Epithelial cell of esophagus (primary cell): ENCODE measurements at regions not wholly inside any gene's neighbourhood (a gene's known extent, or its start where the extent isn't known, plus 50 kb on each side); places are given as distances from the start of the nearest gene placed in this dataset.
"Not testable (repeated sequence)": the region's sequence is repeated elsewhere in the genome, so short reads cannot be mapped to it uniquely, and the experiment has no call there.

Source experiments
- DNase-seq: peaks from one replicate; pipeline ENCODE4 v3.0.0; 2010; ENCODE audit warnings: low read depth
- H3K4me3 ChIP-seq: 2 replicates; pipeline ENCODE4 v1.5.1; 2011; ENCODE audit warnings: mild to moderate bottlenecking, low read length, control low read depth
- TF ChIP-seq, protein P1 (sequence below): IDR thresholded peaks from 2 replicates; pipeline ENCODE4 v1.5.1; 2011; ENCODE audit warnings: low read depth, mild to moderate bottlenecking, low read length, control low read depth, inconsistent platforms; ENCODE audit not compliant: insufficient read depth; ENCODE audit errors: missing control alignments

DNA sequence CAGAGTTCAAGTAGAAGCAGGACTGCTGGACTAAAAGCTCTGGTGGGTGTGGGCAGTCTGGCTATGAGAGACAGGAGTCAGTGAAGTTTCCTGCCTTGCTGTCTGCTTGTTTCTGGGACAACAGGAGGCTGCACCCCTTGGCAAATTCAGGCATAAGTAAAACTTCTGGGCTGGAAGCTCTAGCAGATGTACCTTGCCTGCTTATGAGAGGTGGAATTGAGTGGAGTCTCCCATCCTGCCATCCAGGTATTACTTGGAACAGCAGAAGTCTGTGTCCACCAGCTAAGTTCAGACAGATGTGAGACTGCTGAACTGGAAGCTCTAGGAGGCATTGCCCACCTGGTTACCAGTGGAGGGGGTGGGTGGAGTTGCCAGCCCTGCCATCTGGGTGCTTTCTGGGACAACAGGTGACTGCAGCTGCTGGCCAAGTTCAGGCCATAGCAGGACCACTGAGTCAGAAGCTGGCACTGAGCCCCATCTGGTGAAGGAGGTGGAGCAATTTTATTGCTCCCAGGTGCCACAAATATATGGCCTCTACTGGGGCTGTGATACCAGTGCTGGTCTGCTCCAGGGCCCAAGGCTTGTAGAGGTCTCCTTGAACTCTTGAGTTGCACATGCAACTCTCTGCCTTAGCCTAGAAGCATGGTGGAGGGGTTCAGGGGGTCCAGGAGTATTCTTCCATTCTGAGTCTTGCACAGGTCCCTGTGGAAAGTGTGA, 199.4 kb upstream of the FN1 start:
- DNase-seq = no peak

DNA sequence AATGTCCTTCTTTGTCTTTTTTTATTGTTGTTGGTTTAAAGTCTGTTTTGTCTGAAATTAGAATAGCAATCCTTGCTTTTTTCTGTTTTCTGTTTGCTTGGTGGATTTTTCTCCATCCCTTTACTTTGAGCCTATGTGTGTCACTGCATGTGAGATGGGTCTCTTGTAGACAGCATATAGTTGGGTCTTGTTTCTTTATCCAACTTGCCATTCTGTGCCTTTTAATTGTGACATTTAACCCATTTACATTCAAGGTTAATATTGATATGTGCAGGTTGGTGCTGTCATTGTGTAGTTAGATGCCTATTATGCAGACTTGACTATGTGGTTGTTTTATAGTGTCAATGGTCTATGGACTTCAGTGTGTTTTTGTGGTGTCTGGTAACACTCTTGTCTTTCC, 197.5 kb upstream of the FN1 start:
- no peak overlapping the region for H3K4me3 ChIP-seq
- TF ChIP-seq, protein P1, sequence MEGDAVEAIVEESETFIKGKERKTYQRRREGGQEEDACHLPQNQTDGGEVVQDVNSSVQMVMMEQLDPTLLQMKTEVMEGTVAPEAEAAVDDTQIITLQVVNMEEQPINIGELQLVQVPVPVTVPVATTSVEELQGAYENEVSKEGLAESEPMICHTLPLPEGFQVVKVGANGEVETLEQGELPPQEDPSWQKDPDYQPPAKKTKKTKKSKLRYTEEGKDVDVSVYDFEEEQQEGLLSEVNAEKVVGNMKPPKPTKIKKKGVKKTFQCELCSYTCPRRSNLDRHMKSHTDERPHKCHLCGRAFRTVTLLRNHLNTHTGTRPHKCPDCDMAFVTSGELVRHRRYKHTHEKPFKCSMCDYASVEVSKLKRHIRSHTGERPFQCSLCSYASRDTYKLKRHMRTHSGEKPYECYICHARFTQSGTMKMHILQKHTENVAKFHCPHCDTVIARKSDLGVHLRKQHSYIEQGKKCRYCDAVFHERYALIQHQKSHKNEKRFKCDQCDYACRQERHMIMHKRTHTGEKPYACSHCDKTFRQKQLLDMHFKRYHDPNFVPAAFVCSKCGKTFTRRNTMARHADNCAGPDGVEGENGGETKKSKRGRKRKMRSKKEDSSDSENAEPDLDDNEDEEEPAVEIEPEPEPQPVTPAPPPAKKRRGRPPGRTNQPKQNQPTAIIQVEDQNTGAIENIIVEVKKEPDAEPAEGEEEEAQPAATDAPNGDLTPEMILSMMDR = no peak
- DNase-seq = no peak

More for the DNA sequence above, 199.4 kb upstream of the FN1 start:
- TF ChIP-seq, protein P1 = no peak
- no peak overlapping the region for H3K4me3 ChIP-seq

DNA sequence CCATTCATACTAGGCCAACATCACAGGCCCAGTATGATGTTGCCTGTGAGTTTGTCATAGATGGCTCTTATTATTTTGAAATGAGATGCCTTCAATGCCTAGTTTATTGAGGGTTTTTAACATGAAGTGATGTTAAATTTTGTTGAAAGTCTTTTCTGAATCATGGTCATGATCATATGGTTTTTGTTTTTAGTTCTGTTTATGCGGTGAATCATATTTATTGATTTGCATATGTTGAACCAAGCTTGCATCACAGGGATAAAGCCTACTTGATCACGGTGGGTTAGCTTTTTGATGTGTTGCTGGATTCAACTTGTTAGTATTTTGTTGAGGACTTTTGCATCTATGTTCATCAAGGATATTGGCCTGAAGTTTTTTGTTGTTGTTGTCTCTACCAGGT, 195.8 kb upstream of the FN1 start:
- H3K4me3 ChIP-seq = no peak overlapping the region
- no peak for DNase-seq
- TF ChIP-seq, protein P1 = no peak

DNA sequence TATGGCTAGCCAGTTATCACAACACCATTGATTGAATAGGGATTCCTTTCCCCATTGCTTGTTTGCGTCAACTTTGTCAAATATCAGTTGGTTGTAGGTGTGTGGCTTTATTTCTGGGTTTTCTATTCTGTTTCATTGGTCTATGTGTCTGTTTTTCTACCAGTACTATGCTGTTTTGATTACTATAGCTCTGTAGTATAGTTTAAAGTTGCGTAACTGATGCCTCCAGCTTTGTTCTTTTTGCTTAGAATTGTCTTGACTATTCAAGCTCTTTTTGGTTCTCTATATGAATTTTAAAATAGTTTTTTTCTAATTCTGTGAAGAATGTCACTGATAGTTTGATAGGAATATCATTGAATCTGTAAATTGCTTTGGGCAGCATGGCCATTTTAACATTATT, 194.9 kb upstream of the FN1 start:
- H3K4me3 ChIP-seq, DNase-seq: not testable (repeated sequence)

DNA sequence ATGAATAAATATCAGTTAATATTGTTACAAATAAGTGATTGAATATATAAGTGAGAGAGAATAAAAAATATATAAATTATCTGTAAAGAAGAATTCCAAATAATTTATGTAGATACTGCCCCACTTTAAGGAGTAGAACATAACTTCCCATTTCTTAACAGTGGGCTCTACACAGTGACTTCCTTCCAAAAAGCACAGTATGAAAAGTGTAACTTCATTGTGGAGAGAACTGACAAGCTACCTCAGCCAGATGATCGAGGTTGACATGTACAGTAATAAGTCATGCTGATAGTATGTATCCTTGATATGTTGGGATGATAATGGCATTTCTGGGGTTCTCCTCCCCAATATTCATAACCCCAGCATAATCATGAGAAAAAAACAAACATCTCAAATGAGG, 191.9 kb upstream of the FN1 start:
- DNase-seq = no peak
- TF ChIP-seq, protein P1 = no peak
- H3K4me3 ChIP-seq = no peak overlapping the region

DNA sequence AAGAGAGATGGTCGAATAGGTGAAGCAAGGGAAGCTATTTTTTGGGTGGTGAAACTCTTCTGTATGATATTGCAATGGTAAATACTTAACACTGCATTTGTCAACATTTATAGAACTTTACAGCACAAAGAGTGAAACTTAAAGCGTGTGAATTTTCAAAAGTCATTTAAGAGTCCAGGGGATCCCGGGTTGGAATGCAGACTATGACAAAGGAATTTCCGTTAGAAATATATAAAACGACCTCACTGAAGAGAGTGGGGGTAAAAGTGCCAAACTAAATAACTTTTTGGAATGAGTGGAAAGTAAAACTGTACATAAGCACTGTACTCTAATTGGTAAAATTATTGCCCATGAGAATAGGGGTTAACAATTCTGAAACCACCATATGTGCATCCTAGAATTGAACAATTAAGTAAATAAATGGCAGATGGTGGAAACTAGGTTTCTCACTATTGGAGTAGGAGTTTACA, 191.0 kb upstream of the FN1 start:
- DNase-seq = no peak
- TF ChIP-seq, protein P1 = no peak
- H3K4me3 ChIP-seq = no peak overlapping the region

DNA sequence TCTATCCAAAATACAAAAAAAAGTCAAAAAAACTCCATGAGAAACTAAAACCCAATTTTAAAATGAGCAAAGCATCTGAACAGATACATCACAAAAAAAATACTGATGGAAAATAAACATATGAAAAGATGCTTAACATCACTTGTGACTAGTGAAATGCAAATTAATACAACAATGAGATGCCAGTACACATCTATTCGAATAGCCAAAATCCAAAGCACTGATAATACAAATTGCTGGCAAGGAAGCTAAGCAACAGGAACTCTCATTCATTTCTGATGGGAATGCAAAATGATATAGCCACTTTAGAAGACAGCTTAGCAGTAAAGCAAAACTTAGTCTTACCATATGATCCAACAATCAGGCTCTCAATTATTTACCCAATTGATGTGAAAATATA, 190.2 kb upstream of the FN1 start:
- no peak overlapping the region for H3K4me3 ChIP-seq
- DNase-seq = no peak
- TF ChIP-seq, protein P1 = no peak
